GM21423 (cell line): ENCODE measurements at regions not wholly inside any gene's neighbourhood (a gene's known extent, or its start where the extent isn't known, plus 50 kb on each side); places are given as distances from the start of the nearest gene placed in this dataset.

Experiments
- ATAC-seq: cut with Tn5 transposase; IDR thresholded peaks from one replicate; pipeline ENCODE4 v1.9.1; 2021; ENCODE audit warnings: mild to moderate bottlenecking, moderate library complexity; ENCODE audit not compliant: unreplicated experiment

DNA sequence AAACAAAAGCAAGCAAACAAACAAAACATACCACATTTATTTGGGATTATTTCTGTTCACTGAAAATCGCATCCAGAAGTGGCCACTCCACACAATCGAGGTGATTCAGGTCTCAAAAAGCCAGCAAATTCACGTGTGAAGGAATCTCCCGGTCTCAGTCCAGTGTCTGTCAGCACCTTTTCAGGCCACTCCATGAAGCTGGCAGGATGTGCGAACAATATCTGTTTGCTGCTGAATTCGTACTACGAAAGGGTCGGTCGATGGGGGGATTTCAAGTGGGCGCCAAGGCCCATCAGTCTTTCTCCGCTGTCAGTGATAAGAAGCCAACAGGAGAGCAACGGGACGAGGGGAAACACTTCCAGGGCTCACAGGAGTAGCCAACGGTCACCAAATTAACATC is 505.1 kb downstream of the IRX1 start:
- ATAC-seq = no peak

DNA sequence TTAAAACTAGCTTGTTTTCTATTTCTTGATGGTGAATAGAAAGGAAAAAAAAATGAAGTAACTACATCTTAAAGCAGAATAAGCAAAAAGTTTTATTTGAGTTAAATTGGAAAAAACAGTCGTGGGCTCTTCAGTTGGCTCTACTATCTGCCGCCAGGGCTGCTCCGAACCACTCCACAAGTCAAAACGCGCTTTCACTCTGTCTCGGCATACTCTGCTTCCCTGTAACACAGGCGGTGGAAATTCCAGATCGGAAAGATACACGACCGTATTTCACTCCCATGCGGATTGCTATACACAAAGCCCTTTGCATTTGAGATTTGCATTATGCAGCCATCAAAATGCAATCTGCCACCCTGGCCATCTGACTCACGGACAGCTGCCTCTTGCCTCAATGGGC is 505.6 kb downstream of the IRX1 start:
- no peak for ATAC-seq

DNA sequence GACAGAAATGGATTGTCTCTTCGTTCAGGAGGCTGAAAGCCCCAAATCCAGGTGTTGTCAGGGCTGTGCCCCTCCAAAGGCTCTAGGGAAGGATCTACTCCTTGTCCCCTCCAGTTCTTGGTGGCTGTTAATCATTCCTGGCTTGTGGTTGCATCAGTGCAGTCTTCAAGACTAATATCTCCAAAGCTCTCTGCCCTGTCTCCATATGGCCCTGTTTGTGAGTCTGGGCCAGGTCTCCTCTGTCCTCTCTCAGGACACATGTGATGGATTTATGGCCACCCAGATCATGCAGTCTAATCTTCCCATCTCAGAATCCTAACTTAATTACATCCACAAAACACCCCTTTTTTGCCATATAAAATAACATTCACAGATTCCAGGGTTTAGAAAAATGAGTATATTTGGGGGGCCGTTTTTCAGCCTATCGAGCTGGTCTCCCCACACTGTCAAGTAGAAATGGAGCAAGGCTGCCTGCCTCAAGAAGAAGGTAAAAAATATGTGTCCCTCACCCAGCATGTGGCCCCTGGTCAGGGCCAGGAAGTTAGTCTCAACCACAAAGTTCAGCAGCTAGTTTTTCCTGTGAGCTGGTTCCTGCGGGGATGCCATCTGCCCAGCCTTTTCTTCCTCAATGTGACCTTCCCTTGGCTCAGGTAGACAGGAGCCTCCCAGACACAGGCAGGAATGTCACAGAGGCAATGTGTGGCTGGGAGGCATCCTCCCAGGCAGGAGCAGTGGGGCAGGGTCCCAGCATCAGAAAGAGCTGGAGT is 509.4 kb downstream of the IRX1 start:
- no peak for ATAC-seq

DNA sequence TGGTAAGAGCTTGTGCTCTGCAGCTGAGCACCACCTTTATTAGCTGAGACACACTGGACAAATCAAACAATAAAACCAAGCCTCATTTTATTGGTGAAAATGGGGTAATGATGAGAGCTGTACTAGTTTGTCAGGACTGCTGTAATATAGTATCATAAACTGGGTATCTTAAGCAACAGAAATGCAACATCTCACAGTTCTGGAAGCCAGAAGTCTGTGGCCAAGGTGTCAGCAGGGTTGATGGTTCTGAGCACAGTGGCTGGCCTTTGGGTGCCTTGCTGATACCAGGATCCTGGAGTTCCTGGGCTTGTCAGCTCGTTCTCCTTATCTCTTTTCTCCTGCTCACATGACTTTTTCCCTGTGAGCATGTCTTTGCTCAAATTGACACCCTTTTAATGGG is 513.1 kb downstream of the IRX1 start:
- ATAC-seq = no peak

DNA sequence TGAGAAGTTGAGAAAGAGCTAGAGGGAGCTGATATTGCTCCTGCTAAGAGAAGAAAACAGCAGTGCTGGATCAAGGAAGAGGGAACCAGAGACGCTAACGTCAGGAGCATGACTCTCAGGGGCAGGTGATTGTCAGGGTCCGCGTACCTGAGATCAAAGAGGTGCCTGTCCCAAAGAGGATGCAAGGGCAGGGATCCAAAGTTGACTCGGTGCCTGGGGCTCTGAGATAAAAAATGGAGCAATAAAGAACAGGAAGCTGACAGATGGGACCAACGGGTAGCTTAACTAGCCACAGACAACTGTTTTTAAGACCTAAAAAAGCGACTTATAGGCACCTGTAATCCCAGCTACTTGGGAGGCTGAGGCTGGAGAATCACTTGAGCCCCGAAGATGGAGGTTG is 517.8 kb downstream of the IRX1 start:
- no peak for ATAC-seq

DNA sequence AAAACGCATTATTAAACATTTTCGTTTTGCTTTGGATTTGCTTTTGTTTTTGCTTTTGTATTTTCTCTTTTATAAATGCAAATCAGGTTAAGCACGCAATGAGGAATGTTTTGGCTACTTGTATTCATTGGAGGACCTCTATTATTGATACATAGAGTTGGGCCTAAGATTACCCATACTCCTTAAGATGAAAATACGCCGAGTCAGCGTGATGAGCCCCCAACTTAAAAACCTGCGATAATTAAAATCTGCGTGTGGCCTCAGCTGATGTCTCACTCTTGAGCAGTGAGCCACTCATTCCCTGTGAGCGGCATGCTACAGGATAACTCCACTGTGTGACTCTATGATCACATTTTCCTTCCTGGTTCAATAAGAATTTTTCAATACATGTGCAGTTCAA is 518.3 kb downstream of the IRX1 start:
- no peak for ATAC-seq

DNA sequence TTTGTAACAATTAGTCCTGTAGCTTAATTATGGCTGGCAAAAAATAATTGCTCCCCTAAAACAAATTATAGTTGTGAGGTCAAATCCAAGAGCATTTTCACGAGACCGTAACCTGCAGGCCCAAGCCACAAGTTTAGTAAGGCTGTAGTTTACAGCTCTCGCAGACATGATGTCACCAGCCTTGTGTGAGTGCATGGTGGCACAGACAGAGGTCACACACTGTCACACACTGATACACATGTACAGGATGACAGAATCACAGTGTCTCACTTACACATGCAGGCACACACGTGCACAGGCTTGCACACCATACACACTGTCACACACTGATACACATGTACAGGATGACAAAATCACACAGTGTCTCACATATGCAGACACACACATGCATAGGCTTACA is 518.8 kb downstream of the IRX1 start:
- no peak for ATAC-seq

DNA sequence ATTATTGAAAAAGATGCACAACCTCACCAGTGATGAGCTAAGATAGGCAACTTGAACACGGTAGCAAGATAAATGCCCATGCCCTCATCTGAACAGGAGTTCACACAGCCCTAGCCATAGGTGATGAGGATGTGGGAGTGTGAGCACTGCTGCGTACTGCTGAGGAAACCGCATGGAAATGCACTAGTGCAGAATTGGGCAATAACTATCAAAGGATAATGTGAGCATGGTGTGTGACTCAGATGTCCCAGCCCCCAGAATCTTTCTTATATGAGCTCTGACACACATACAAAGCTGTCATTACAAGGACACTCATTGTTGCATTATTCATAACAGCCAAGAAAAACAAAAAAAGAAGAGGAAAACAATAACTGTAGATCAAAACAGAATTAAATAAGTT is 521.2 kb downstream of the IRX1 start:
- no peak for ATAC-seq

DNA sequence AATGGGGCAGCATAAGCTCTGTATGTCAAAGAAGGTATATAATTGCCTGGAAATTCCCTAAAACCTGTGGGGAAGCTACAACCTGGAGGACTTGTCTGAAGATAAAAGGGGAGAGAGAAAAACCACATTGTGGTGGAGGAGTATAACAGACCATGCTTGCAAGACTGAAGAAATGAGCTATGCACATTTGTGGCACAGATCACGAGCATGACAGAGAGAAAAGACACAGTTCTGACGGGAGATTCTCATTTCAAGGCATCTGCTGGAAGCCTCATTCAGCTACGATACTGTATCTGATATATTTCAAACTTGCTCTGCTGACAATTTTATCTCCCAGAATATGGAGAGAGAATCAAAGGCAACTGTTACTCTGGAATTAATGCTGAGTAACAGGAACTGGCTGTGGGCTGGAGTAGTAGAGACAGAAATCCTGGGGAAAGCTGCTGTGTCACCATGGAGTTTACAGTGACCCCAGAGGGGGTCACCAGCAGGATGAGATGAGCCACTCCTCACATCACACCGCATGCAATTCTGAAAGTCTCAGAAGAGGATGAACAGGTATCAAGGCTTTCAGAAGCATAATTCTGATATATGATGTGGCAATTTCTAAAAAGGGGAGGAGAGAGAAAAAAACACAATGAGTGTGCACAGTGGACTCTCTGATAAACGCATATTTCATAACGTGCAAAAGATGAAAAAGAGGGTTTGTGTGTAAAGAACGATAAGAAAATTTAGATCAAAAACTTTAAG is 528.8 kb downstream of the IRX1 start:
- no peak for ATAC-seq

DNA sequence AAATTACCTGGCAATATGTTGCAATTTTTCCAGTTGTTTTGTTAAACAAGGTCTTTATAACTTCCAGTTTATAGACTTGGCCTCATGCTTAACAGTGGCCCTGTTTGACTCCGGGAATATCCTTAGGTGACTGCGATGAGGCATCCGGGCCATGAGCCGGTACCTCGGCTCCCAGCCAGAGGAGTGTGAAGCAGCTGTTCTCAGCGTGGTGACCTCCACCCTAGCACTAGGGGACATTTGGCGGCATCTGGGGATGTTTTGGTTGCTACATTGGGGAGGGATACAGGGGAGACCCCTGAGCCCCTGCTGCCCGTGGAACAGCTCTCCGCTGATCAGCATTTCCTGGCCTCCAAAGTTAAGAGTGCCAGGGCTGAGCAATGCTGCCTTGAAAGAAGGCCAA is 533.4 kb downstream of the IRX1 start:
- ATAC-seq = no peak

DNA sequence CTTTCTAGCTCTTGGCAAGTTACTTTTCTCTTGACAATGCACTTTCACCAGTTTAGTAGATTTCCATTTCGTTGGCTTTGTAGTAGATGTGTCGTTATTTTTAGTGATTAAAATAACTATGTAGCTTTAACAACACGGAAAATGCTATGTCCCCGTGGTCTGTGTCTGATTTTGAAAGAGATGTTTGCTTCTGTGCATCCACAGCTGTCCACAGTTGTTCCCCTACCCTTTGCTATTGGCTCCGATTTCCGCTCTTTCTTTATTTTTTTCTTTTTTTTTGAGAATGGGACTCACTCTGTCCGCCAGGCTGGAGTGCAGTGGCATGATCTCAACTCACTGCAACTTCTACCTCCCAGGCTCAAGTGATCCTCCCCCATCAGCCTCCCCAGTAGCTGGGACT is 533.9 kb downstream of the IRX1 start:
- ATAC-seq = no peak

DNA sequence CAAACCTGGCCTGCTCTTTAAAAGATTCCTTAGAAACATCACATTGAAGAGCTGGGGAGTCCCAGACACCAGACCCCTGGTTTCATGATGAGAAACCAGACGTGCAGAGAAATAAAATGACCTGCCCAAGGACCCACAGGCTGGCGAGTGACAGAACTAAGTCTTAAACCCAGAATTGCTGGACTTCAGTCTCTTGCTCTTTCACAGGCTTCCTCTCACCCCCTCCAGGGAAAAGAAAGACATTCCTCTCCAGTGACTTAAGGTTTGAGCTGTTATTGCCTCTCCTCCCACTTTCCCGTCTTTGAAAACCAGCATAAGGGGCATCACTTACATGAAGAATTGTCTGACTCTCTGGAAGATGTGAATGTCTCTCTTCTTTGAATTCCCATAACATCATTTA is 535.2 kb downstream of the IRX1 start:
- no peak for ATAC-seq

DNA sequence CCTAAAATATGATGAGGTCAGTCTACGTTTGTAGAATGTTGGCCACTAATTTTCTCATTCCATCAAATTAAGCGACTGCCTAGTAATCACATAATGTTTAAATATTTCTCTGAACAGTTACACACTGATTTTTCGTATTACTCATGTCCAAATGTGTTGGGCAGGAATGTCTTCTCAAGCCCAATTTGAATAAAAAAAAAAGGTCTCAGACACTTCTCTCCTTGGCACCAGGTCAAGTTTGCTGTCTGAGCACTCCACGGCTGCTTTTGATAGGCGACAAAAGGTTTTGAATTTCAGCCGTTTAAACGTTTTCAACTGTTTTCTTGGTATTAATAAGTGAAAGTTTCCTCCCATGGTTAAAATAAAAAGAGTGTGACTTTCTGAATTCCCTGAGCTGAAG is 542.1 kb downstream of the IRX1 start:
- ATAC-seq = no peak

DNA sequence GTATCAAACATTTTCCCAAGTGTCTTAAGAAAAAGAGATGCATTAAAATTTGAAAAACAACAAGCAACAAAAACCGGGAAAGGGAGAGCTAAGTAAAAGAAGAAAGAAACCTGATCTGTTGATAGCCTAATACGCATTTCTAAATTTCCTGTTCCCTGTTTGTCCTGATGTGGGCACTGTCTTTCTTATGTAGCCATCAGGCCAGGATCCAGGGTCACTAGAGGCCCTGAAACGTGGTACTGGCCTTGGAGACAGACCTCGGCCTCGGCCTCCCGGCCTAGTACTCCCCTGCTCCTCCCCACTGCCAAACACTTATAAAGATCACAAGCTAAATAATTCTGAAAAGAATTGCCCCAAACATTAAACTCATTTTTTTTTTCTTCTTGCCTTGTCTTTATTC is 547.2 kb downstream of the IRX1 start:
- ATAC-seq = no peak

DNA sequence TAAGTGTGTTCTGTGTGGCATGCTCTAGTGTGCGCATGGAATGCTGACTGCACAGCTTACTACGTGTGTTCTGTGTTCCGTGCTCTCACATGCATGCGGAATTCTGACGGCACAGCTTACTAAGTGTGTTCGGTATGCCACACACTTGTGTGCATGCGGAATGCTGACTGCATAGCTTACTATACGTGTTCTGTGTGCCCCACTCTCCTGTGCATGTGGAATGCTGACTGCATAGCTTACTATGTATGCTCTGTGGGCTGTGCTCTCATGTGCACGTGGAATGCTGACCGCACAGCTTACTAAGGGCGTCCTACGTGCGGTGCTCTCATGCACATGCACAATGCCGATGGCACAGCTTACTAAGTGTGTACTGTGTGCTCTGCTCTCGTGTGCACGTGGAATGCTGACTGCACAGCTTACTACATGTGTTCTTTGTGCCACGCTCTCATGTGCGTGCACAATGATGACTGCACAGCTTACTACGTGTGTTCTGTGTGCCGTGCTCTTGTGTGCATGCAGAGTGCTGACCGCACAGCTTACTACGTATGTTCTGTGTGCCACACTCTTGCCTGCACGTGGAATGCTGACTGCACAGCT is 548.9 kb downstream of the IRX1 start:
- ATAC-seq = no peak

DNA sequence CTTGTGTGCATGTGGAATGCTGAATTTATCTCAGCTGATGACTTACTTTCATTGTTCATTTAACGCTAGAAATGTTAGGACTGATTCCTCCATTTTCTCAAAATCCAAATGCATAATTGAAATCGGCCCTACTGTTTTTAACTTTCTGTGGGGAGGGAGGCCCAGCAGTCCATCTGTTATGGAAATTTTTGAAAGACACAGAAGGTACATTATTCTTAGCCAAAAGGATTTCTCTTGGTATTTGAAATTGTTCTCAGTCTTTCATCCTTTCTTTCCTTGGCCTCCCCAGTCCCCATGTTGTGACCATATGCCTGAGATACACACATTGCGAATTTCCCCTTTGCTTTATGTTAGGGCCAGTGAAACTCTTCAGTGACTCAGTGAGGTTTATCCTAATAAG is 549.9 kb downstream of the IRX1 start:
- no peak for ATAC-seq

DNA sequence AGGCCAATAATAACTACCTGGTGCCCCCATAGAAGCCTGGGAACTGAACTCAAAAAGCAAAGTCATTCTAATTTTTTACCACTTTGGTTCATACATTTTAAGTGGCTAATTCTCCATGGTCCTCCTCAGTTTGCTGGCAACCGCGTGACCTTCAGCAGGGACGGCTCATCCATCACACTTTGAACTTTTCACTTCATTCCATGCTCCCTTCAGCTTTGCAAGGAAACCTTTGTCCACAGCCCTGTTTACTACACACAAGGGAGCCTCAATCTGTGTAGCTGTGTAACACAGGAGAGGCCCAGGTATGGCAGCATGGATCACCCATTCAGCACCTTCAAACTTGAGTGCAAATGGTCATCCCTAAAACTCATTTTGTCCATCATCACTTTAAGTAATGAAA is 552.4 kb downstream of the IRX1 start:
- no peak for ATAC-seq

DNA sequence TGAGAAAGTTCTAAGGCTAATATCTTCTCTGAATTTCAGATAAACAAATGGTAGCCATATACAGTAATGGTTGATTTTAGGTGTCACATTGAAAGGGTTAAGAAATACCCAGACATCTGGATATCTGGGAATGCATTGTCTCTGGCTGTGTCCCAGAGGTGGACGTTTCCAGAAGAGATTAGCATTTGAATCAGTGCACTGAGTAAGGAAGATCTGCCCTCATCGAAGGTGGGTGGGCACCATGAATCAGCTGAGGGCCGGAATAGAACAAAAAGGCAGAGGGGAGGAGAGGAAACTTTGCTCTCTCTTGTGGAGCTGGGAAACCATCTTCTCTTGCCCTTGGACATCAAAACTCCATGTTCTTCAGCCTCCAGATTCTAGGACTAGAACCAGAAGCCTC is 554.4 kb downstream of the IRX1 start:
- no peak for ATAC-seq

DNA sequence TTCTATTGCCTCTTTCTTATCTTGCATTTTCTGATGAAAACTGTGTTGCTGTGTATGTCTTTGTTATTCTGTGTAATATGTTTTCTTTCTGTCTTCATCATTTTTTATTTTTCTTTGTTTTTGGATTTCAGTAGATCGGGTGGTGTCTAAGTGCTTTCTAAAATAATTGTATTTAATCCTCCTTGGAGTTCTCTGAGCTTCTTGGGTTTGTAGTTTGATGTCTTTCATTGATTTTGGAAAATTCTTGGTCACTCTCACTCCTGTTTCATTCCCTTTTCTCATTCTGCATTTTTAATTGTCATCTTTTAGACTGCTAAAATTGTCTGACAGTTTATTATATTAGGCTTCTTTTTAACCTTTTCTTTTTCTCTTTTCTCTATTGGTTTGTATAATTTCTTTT is 560.5 kb downstream of the IRX1 start:
- ATAC-seq = no peak

DNA sequence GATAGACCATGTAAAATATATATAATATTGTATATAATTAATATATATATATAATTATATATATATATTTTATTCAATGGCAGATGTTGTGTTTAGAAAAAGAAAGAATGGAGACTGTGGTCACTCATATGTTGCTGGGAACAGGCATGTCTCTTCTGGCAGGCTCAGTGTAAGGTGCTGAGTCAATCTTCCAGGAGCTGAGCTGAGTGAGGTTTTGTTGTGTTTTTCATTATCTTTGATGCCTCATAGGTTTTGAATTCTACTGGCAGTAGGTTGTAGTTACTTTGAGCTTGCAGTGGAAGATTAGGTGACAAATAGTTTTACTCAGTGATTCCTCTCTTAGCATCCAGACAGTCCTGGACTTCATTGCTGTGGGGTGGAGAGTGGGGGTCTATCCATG is 561.3 kb downstream of the IRX1 start:
- no peak for ATAC-seq

DNA sequence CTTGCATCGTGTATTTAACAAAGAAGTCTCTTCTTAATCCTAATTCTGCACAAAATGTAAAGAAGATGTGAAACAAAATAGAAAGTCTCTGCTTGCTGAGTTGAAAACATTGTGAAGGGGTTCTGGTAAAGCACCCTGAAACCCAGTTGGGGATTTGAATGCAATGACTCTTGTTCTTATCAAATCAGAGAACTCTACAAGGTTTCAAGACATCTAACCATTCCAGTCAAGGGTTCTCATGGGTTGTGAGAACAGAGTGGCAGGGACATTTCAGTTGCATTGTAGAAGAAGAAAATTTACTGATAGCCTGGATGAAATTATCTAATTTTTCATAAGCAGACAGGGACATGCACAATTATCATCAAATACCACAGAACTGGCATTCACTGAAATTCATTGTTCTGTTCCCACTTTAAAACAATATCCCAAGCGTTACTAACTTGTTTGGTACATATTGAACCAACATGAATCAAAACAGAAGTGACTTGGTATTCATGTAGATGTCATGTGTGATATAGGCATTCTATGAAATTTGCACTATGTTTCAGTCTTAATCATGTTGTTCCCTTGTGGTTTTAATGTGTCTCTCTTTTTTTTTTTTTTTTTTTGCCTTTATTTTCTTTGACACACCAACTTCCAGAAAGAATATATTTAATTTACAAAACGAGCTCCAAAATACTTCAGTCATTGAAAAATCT is 563.3 kb downstream of the IRX1 start:
- no peak for ATAC-seq

DNA sequence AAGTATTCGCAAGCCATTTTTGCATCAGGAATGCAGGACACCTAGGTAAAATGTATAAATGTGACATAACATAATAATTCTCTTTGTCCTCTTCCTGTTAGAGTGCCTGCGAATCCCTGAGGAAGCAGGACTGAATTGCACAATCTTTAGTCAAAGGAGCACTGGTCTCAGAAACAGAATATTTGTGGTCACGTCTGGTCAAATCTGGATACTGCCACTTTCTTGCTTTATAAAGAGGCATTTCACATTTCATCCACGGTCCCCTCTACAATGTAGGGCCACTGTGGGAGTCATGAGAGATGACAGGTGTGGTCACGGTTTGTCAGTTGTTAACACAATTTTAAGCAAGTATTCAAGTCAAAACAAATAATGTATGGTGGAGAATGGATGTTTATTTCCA is 564.0 kb downstream of the IRX1 start:
- no peak for ATAC-seq
